ENCODE measurements at regions not wholly inside any gene's neighbourhood (a gene's known extent, or its start where the extent isn't known, plus 50 kb on each side); places are given as distances from the start of the nearest gene placed in this dataset.

GRCh38 chr9:38336341-38336740, 56.2 kb upstream of the ALDH1B1 start:
- no peak for DNase-seq (ENCODE audit: low read depth)
- no peak for TF ChIP-seq CTCF (conservative IDR thresholded peaks at IDR 0.05; ENCODE audit: low read depth, low read length)
- no peak overlapping the region for H3K4me3 ChIP-seq (ENCODE audit: low read depth, low read length)

GRCh38 chr9:38335686-38336085, 56.8 kb upstream of the ALDH1B1 start:
- no peak overlapping the region for H3K4me3 ChIP-seq (ENCODE audit: low read depth, low read length)
- no peak for TF ChIP-seq CTCF (conservative IDR thresholded peaks at IDR 0.05; ENCODE audit: low read depth, low read length)
- no peak for DNase-seq (ENCODE audit: low read depth)

GRCh38 chr9:38334234-38334633, 58.3 kb upstream of the ALDH1B1 start:
- no peak for TF ChIP-seq CTCF (conservative IDR thresholded peaks at IDR 0.05; ENCODE audit: low read depth, low read length)
- DNase-seq (ENCODE audit: low read depth) = no peak
- no peak overlapping the region for H3K4me3 ChIP-seq (ENCODE audit: low read depth, low read length)

GRCh38 chr9:38333047-38333446, 59.5 kb upstream of the ALDH1B1 start:
- no peak for DNase-seq (ENCODE audit: low read depth)
- no peak for TF ChIP-seq CTCF (conservative IDR thresholded peaks at IDR 0.05; ENCODE audit: low read depth, low read length)
- no peak overlapping the region for H3K4me3 ChIP-seq (ENCODE audit: low read depth, low read length)

GRCh38 chr9:38332625-38333024, 59.9 kb upstream of the ALDH1B1 start:
- no peak for DNase-seq (ENCODE audit: low read depth)
- TF ChIP-seq CTCF (conservative IDR thresholded peaks at IDR 0.05; ENCODE audit: low read depth, low read length) = no peak

GRCh38 chr9:38331141-38331540, 61.4 kb upstream of the ALDH1B1 start:
- TF ChIP-seq CTCF (conservative IDR thresholded peaks at IDR 0.05; ENCODE audit: low read depth, low read length) = no peak
- DNase-seq (ENCODE audit: low read depth) = no peak
- H3K4me3 ChIP-seq (ENCODE audit: low read depth, low read length) = no peak overlapping the region

More at GRCh38 chr9:38332625-38333024, 59.9 kb upstream of the ALDH1B1 start:
- H3K4me3 ChIP-seq (ENCODE audit: low read depth, low read length) = no peak overlapping the region

GRCh38 chr9:38329968-38330367, 62.5 kb upstream of the ALDH1B1 start:
- no peak overlapping the region for H3K4me3 ChIP-seq (ENCODE audit: low read depth, low read length)
- no peak for DNase-seq (ENCODE audit: low read depth)
- TF ChIP-seq CTCF (conservative IDR thresholded peaks at IDR 0.05; ENCODE audit: low read depth, low read length) = no peak

All from choroid plexus epithelial cell (primary cell).